Endothelial cell of umbilical vein (primary cell): ENCODE measurements at regions not wholly inside any gene's neighbourhood (a gene's known extent, or its start where the extent isn't known, plus 50 kb on each side); places are given as distances from the start of the nearest gene placed in this dataset.

Experiments used
- BruUV-seq: library from RNA; stranded (reverse); fragments of 400-500 nt; replicated peaks from 2 replicates; lab custom pipeline; 2021; lab: Mats Ljungman, UMichigan
- CTCF ChIA-PET: fragments of 300-600, 350-600 bp; sonication (Branson Sonifier 250); formaldehyde crosslinking; loops from one replicate; lab custom pipeline; 2021; ENCODE audit warnings: antibody characterized with exemption, inconsistent platforms; lab: Charles Lee
- POLR2A ChIA-PET: fragments of 300-600, 350-600 bp; sonication (Branson Sonifier 250); formaldehyde crosslinking; loops from one replicate; lab custom pipeline; 2021; ENCODE audit warnings: antibody characterized with exemption, inconsistent platforms; lab: Charles Lee
- DNase-seq: peaks from one replicate; pipeline ENCODE4 v3.0.0-alpha.2; 2011; ENCODE audit warnings: low read depth, low spot score
- FAIRE-seq: peaks from 2 replicates; lab custom pipeline; 2011; peaks lifted over from hg19 to GRCh38; lab: Jason Lieb, UNC
- H2AFZ ChIP-seq: 2 replicates; pipeline ENCODE4 v1.6.0; 2012; ENCODE audit warnings: low read depth, low read length, control low read depth, inconsistent platforms
- H3K27ac ChIP-seq: 2 replicates; pipeline ENCODE4 v1.5.1; 2011; ENCODE audit warnings: low read depth, mild to moderate bottlenecking, control low read depth, low read length, moderate library complexity; ENCODE audit not compliant: insufficient read depth
- H3K27me3 ChIP-seq, 2 experiments: 2 replicates each; pipeline versions ENCODE4 v1.6.0 to v1.6.1; 2011; ENCODE audit warnings: low read length in 2 of 2, mixed read lengths in 1 of 2; ENCODE audit not compliant: control insufficient read depth in 2 of 2, insufficient read depth in 2 of 2
- H3K36me3 ChIP-seq, 2 experiments: 2 replicates in 1 of 2; 3 replicates in 1 of 2; pipeline ENCODE4 v1.5.1; 2011; ENCODE audit warnings: low read length in 2 of 2, mild to moderate bottlenecking in 1 of 2, moderate library complexity in 1 of 2; ENCODE audit not compliant: control insufficient read depth in 2 of 2, insufficient read depth in 2 of 2; ENCODE audit errors: extremely low read depth in 1 of 2
- H3K4me1 ChIP-seq: 3 replicates; pipeline ENCODE4 v1.5.1; 2011; ENCODE audit warnings: mild to moderate bottlenecking, low read length; ENCODE audit not compliant: control insufficient read depth, insufficient read depth; ENCODE audit errors: extremely low read depth
- H3K4me2 ChIP-seq: 2 replicates; pipeline ENCODE4 v1.6.1; 2011; ENCODE audit warnings: low read length, control low read depth, mixed read lengths; ENCODE audit not compliant: insufficient read depth
- H3K4me3 ChIP-seq, 3 experiments: fragments of 200-600 bp in 1 of 3; sonication (generic), shearing (Covaris generic) in 1 of 3; replicated peaks in 1 of 3; 2 replicates each; pipeline ENCODE4 v1.5.1; 2011 to 2016; ENCODE audit warnings: control low read depth in 3 of 3, low read length in 3 of 3, mild to moderate bottlenecking in 2 of 3, inconsistent platforms in 1 of 3, low read depth in 1 of 3, moderate library complexity in 1 of 3; ENCODE audit not compliant: insufficient read depth in 1 of 3
- H3K79me2 ChIP-seq: 2 replicates; pipeline ENCODE4 v1.6.0; 2012; ENCODE audit warnings: low read length, inconsistent platforms; ENCODE audit not compliant: control insufficient read depth, insufficient read depth
- H3K9ac ChIP-seq: replicated peaks from 2 replicates; pipeline ENCODE3; 2011; ENCODE audit warnings: low read length, control low read depth; ENCODE audit not compliant: insufficient read depth; ENCODE audit errors: extremely low read depth
- H3K9me1 ChIP-seq: replicated peaks from 3 replicates; pipeline ENCODE4 v1.6.0; 2011; ENCODE audit warnings: mild to moderate bottlenecking, low read length; ENCODE audit not compliant: control insufficient read depth, insufficient read depth; ENCODE audit errors: extremely low read depth
- H3K9me3 ChIP-seq: replicated peaks from 2 replicates; pipeline ENCODE4 v1.5.1; 2012; ENCODE audit warnings: low read length, inconsistent platforms; ENCODE audit not compliant: control insufficient read depth, insufficient read depth
- H4K20me1 ChIP-seq: replicated peaks from 2 replicates; pipeline ENCODE3; 2011; ENCODE audit warnings: mild to moderate bottlenecking, low read length; ENCODE audit not compliant: control insufficient read depth, insufficient read depth; ENCODE audit errors: extremely low read depth
- EZH2 ChIP-seq: IDR thresholded peaks from 2 replicates; pipeline ENCODE4 v1.6.1; 2012; ENCODE audit warnings: borderline replicate concordance, low read depth, mild to moderate bottlenecking, moderate library complexity, low read length, inconsistent platforms; ENCODE audit not compliant: severe bottlenecking
- FOS ChIP-seq: IDR thresholded peaks from 2 replicates; pipeline ENCODE4 v1.6.1; 2011; ENCODE audit warnings: mild to moderate bottlenecking, low read length, moderate library complexity, borderline replicate concordance; ENCODE audit not compliant: insufficient read depth
- GATA2 ChIP-seq: IDR thresholded peaks from 2 replicates; pipeline ENCODE4 v1.7.0; 2011; ENCODE audit warnings: low read depth, mild to moderate bottlenecking, moderate library complexity, mixed read lengths, low read length; ENCODE audit not compliant: insufficient read length, insufficient read depth
- JUN ChIP-seq: IDR thresholded peaks from 2 replicates; pipeline ENCODE4 v1.6.1; 2011; ENCODE audit warnings: borderline replicate concordance, low read depth; ENCODE audit not compliant: insufficient read length, insufficient read depth
- MAX ChIP-seq: IDR thresholded peaks from 2 replicates; pipeline ENCODE4 v1.6.1; 2011; ENCODE audit not compliant: insufficient read depth, insufficient read length
- MYC ChIP-seq: IDR thresholded peaks from one replicate; pipeline ENCODE4 v1.6.1; 2011; ENCODE audit warnings: mild to moderate bottlenecking, low read depth, low read length
- POLR2A ChIP-seq: IDR thresholded peaks from 2 replicates; pipeline ENCODE4 v1.6.1; 2012; ENCODE audit warnings: low read depth, mild to moderate bottlenecking, control low read depth, low read length
- POLR2AphosphoS5 ChIP-seq: IDR thresholded peaks from 2 replicates; pipeline ENCODE4 v1.6.1; 2012; ENCODE audit warnings: low read depth, mild to moderate bottlenecking, control low read depth, low read length, moderate library complexity; ENCODE audit not compliant: insufficient read depth
- dilution Hi-C: fragments of 300-500 bp; cut with MboI; formaldehyde crosslinking; loops from one replicate; pipeline ENCODE4 v1.15.0; 2019; ENCODE audit warnings: low sequenced_read_pairs; ENCODE audit not compliant: extremely low pct_ligation_motif_present
- intact Hi-C: fragments of 100-400 bp; cut with micrococcal nuclease; formaldehyde crosslinking; loops from one replicate; pipeline ENCODE4 v1.10.0; 2022
- TF ChIP-seq, protein P1 (sequence below), 2 donors: IDR thresholded peaks; 1 replicate in 1 of 2; 2 replicates in 1 of 2; pipeline ENCODE4 v1.5.1; 2011; ENCODE audit warnings: low read length in 2 of 2, mild to moderate bottlenecking in 2 of 2, moderate library complexity in 2 of 2, control low read depth in 1 of 2, inconsistent platforms in 1 of 2, low read depth in 1 of 2; ENCODE audit not compliant: insufficient read depth in 1 of 2; ENCODE audit errors: extremely low read depth in 1 of 2

- no peaks in the 10 kb centered on the region for H3K4me1 ChIP-seq
- no peaks in the 10 kb centered on the region for H4K20me1 ChIP-seq
- no peak overlapping the region for H3K27ac ChIP-seq
- peaks cover 0 to 1% of the 10 kb centered on the region in 2 experiments for H3K27me3 ChIP-seq
- H3K4me3 ChIP-seq, result no peak overlapping the region
- intact Hi-C loops (no loop called here), dilution Hi-C loops (no loop called here)
- FAIRE-seq (no peak), DNase-seq (no peak)
- ChIA-PET CTCF (no interaction called here), POLR2A (no interaction called here)
- no peaks in the 10 kb centered on the region for H3K9me1 ChIP-seq
- no peak overlapping the region for H3K4me2 ChIP-seq
- no peak overlapping the region for H3K9ac ChIP-seq
- H2AFZ ChIP-seq, result no peak overlapping the region
- H3K79me2 ChIP-seq, result no peaks in the 10 kb centered on the region
- H3K9me3 ChIP-seq, result no peaks in the 10 kb centered on the region
- no TSS peak for BruUV-seq
- TF ChIP-seq EZH2 (no peak), POLR2AphosphoS5 (no peak), MAX (no peak)
- no peaks in the 10 kb centered on the region for H3K36me3 ChIP-seq
Measured at GRCh38 chr10:63915240-63915639, 394.0 kb downstream of the REEP3 start.

- Histone ChIP-seq H3K27me3 (peaks cover 0 to 1% of the 10 kb centered on the region in 2 experiments), H3K4me2 (no peak overlapping the region), H3K4me3 (no peak overlapping the region), H3K27ac (no peak overlapping the region), H3K79me2 (no peaks in the 10 kb centered on the region), H3K9ac (no peak overlapping the region), H3K9me1 (no peaks in the 10 kb centered on the region), H2AFZ (no peak overlapping the region), H3K9me3 (no peaks in the 10 kb centered on the region), H3K4me1 (no peaks in the 10 kb centered on the region), H4K20me1 (no peaks in the 10 kb centered on the region), H3K36me3 (no peaks in the 10 kb centered on the region)
- ChIA-PET CTCF (no interaction called here), POLR2A (no interaction called here)
- FAIRE-seq (no peak), DNase-seq (no peak)
- dilution Hi-C loops, result no loop called here
- BruUV-seq, result no TSS peak
- intact Hi-C loops, result no loop called here
- TF ChIP-seq EZH2 (no peak), JUN (no peak), GATA2 (no peak), POLR2A (no peak), FOS (no peak), MYC (no peak), MAX (no peak), POLR2AphosphoS5 (no peak)
- TF ChIP-seq, protein P1, sequence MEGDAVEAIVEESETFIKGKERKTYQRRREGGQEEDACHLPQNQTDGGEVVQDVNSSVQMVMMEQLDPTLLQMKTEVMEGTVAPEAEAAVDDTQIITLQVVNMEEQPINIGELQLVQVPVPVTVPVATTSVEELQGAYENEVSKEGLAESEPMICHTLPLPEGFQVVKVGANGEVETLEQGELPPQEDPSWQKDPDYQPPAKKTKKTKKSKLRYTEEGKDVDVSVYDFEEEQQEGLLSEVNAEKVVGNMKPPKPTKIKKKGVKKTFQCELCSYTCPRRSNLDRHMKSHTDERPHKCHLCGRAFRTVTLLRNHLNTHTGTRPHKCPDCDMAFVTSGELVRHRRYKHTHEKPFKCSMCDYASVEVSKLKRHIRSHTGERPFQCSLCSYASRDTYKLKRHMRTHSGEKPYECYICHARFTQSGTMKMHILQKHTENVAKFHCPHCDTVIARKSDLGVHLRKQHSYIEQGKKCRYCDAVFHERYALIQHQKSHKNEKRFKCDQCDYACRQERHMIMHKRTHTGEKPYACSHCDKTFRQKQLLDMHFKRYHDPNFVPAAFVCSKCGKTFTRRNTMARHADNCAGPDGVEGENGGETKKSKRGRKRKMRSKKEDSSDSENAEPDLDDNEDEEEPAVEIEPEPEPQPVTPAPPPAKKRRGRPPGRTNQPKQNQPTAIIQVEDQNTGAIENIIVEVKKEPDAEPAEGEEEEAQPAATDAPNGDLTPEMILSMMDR (IDR thresholded peaks at IDR 0.05; ENCODE audit: extremely low read depth in 1 of 2, insufficient read depth in 1 of 2, low read depth in 1 of 2, low read length in 2 of 2), result no peak
Measured at GRCh38 chr10:63917363-63917762, 396.2 kb downstream of the REEP3 start.
